ENCODE measurements at regions not wholly inside any gene's neighbourhood (a gene's known extent, or its start where the extent isn't known, plus 50 kb on each side); places are given as distances from the start of the nearest gene placed in this dataset.

GRCh38 chr4:174397366-174398155 lies 113.8 kb downstream of the CEP44 start:
- TF ChIP-seq POLR2A (IDR thresholded peaks at IDR 0.05) (no peak), CTCF (IDR thresholded peaks at IDR 0.05) (no peak)

Measured in sigmoid colon (tissue), 3 donors.